Endothelial cell (in vitro differentiated cells): ENCODE measurements at regions not wholly inside any gene's neighbourhood (a gene's known extent, or its start where the extent isn't known, plus 50 kb on each side); places are given as distances from the start of the nearest gene placed in this dataset.

Experiments used
- DNase-seq: peaks from one replicate; pipeline ENCODE4 v3.0.0; 2021; ENCODE audit warnings: low spot score
- H3K27ac Mint-ChIP-seq: one replicate; pipeline ENCODE4 v1.8.0; 2021; ENCODE audit warnings: mixed read lengths, inconsistent platforms; ENCODE audit not compliant: unreplicated experiment
- H3K27me3 Mint-ChIP-seq: one replicate; pipeline ENCODE4 v1.8.0; 2021; ENCODE audit warnings: mild to moderate bottlenecking, moderate library complexity, mixed read lengths, inconsistent platforms; ENCODE audit not compliant: unreplicated experiment
- H3K36me3 Mint-ChIP-seq: one replicate; pipeline ENCODE4 v1.8.0; 2021; ENCODE audit warnings: mild to moderate bottlenecking, low read depth, mixed read lengths, inconsistent platforms; ENCODE audit not compliant: unreplicated experiment
- H3K4me1 Mint-ChIP-seq: one replicate; pipeline ENCODE4 v1.8.0; 2021; ENCODE audit warnings: mild to moderate bottlenecking, mixed read lengths, inconsistent platforms; ENCODE audit not compliant: unreplicated experiment
- H3K4me3 Mint-ChIP-seq: one replicate; pipeline ENCODE4 v1.8.0; 2021; ENCODE audit warnings: mild to moderate bottlenecking, mixed read lengths, inconsistent platforms; ENCODE audit not compliant: unreplicated experiment
- H3K9me3 Mint-ChIP-seq: one replicate; pipeline ENCODE4 v1.8.0; 2021; ENCODE audit warnings: mixed read lengths, inconsistent platforms; ENCODE audit not compliant: unreplicated experiment
- TF ChIP-seq, protein P1 (sequence below): fragments of 200-600 bp; sonication (generic); IDR thresholded peaks from one replicate; pipeline ENCODE4 v1.5.0; 2021; ENCODE audit warnings: antibody characterized with exemption; ENCODE audit not compliant: unreplicated experiment

DNA sequence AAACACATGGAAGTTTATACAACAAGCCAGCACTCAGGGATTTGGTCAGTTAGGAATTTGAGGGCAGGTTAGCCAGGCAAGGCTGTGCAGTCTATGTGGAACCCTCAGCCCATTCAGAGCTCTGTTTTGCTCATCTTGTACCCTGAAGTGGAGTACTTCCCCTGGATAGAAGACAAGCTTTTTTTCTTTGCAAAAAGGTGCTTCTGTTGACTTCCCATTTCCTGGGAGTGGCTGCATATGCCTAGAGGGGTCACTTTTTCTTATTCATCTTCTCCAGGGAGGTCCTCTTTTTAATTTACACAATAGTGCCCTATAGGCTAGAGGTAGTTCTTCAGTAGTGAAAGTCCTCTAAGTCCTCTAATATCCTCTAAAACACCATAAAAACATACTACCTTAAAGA, 225.0 kb upstream of the P2RY1 start:
- DNase-seq: no peak
- Mint-ChIP-seq H3K27me3 (no peaks in the 10 kb centered on the region), H3K4me1 (no peaks in the 10 kb centered on the region)

DNA sequence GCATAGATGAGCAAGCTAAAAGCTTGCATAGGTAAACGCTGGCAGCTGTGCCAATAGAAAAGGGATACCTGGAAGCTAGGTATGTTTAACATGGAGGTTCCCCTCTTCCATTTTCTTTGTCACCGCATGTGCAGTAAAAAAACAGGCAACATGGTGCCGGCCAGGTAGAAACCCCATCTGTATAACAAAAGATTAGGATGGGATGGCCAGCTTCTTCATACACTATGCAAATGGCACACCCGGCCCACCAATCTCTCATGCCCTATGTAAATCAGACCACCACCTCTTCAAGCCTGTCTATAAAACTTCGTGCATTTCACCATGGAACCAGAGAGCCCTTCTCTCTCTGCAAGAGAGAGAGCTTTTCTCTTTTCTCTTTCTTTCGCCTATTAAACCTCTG, 224.3 kb upstream of the P2RY1 start:
- H3K36me3 Mint-ChIP-seq: no peaks in the 10 kb centered on the region
- H3K9me3 Mint-ChIP-seq: no peaks in the 10 kb centered on the region
- H3K27me3 Mint-ChIP-seq: no peaks in the 10 kb centered on the region
- H3K27ac Mint-ChIP-seq: no peak overlapping the region
- no peak overlapping the region for H3K4me3 Mint-ChIP-seq
- no peaks in the 10 kb centered on the region for H3K4me1 Mint-ChIP-seq
- TF ChIP-seq, protein P1, sequence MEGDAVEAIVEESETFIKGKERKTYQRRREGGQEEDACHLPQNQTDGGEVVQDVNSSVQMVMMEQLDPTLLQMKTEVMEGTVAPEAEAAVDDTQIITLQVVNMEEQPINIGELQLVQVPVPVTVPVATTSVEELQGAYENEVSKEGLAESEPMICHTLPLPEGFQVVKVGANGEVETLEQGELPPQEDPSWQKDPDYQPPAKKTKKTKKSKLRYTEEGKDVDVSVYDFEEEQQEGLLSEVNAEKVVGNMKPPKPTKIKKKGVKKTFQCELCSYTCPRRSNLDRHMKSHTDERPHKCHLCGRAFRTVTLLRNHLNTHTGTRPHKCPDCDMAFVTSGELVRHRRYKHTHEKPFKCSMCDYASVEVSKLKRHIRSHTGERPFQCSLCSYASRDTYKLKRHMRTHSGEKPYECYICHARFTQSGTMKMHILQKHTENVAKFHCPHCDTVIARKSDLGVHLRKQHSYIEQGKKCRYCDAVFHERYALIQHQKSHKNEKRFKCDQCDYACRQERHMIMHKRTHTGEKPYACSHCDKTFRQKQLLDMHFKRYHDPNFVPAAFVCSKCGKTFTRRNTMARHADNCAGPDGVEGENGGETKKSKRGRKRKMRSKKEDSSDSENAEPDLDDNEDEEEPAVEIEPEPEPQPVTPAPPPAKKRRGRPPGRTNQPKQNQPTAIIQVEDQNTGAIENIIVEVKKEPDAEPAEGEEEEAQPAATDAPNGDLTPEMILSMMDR: no peak
- DNase-seq: no peak

More for the DNA sequence above, 225.0 kb upstream of the P2RY1 start:
- Mint-ChIP-seq H3K9me3 (no peaks in the 10 kb centered on the region), H3K36me3 (no peaks in the 10 kb centered on the region), H3K4me3 (no peak overlapping the region), H3K27ac (no peak overlapping the region)
- TF ChIP-seq, protein P1: no peak

DNA sequence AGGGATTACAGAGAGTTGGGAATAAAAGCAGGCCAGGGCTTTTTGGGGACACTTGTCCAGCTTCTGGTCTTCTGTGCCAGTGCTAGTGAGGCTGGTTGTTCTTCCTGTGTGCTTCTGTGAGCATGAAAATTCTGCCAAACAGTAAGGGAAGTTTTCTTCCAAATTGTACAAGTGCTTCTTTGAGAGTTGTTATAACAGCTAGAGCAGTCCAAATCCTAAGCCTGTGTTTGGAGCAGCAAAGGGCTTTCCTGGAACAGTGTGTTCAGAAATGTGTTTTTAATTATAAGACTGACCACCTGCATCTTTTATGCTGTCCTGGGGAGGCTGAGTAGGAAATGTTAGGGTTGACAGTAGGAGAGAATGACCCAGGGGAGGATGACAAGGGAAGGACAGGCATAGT, 223.0 kb upstream of the P2RY1 start:
- Mint-ChIP-seq H3K27me3 (no peaks in the 10 kb centered on the region), H3K27ac (no peak overlapping the region), H3K4me3 (no peak overlapping the region), H3K36me3 (no peaks in the 10 kb centered on the region), H3K4me1 (no peaks in the 10 kb centered on the region), H3K9me3 (no peaks in the 10 kb centered on the region)
- TF ChIP-seq, protein P1: no peak
- DNase-seq: no peak

DNA sequence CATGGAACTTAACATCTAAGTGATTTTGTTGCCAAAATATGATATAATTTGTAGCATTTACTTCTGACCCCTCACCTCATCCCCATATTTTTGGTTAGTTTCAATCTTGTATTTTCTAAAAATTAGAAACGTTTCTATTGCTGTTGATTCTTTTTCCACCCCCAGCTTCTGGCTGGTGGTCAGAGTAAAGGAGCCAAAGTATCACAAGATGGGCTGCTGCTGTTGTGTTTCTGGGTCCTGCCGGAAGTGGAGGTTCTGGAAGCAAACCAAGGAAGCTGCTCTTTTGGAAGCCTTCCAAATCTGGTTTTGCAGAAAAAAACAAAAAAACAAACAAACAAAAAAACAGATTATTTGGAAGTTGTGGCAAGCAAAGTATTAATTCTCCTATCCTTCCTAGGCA, 221.1 kb upstream of the P2RY1 start:
- no peaks in the 10 kb centered on the region for H3K9me3 Mint-ChIP-seq
- H3K4me1 Mint-ChIP-seq: no peaks in the 10 kb centered on the region
- no peak overlapping the region for H3K4me3 Mint-ChIP-seq
- TF ChIP-seq, protein P1: no peak
- H3K27ac Mint-ChIP-seq: no peak overlapping the region
- no peaks in the 10 kb centered on the region for H3K27me3 Mint-ChIP-seq
- H3K36me3 Mint-ChIP-seq: no peaks in the 10 kb centered on the region
- no peak for DNase-seq

DNA sequence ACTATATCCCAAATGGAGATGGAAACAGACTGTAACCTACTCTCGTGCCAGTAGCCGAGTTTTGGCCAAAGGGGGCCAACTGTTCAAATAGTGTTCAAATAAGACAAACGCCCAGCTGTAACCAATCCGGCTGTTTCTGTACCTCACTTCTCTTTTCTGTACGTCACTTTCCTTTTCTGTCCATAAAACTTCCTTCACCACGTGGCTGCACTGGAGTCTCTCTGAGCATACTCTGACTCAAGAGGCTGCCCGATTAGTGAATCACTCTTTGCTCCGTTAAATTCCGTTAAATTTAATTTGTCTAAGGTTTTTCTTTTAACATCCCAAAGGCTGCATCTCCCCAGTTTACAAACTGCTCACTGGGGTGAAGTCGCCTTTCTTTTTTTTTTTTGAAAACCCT, 219.2 kb upstream of the P2RY1 start:
- no peaks in the 10 kb centered on the region for H3K9me3 Mint-ChIP-seq
- H3K4me1 Mint-ChIP-seq: peaks cover 4% of the 10 kb centered on the region
- no peaks in the 10 kb centered on the region for H3K36me3 Mint-ChIP-seq
- no peaks in the 10 kb centered on the region for H3K27me3 Mint-ChIP-seq
- H3K4me3 Mint-ChIP-seq: no peak overlapping the region
- H3K27ac Mint-ChIP-seq: no peak overlapping the region
- no peak for DNase-seq
- TF ChIP-seq, protein P1: no peak
